LoVo (cell line): ENCODE measurements at regions not wholly inside any gene's neighbourhood (a gene's known extent, or its start where the extent isn't known, plus 50 kb on each side); places are given as distances from the start of the nearest gene placed in this dataset.

Experiments
- DNase-seq: peaks from one replicate; pipeline ENCODE4 v3.0.0-alpha.2; 2016; ENCODE audit warnings: low spot score

DNA sequence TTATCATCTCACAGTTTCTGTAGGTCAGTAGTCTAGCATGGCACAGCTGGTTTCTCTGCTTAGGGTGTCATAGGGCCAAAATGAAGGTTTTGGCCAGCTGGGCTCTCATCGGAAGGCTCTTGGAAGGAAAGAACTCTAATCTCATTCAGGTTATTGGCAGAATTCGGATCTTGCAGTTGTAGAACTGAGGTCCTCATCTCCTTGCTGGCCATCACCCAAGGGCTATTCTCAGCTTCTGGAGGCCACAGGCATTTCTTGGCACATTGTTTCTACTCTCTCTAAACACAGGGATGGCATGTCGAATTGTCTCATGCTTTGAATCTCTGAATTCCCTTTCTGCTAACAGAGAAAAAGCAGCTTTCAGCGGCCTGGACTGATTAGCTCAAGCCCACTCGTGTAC is 258.0 kb upstream of the SMARCA2 start:
- no peak for DNase-seq

DNA sequence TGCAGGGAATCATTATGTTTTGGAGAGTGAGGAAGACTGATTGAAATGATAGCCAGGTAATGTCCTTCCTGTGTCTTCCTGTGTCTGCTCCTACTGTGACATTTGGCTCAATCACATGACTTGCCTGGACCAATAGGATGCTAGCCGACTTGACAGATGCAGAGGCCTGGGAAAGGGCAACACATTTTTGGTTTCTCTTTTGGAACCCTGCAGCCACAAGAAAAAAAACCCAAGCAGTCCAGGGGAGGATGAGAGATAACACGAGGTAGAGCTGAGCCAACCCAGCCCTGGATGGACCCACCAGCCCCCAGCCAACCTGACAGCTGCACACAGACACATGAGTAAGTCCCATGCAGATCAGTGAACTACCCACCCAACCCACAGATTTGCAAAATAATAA is 256.1 kb upstream of the SMARCA2 start:
- DNase-seq = no peak

DNA sequence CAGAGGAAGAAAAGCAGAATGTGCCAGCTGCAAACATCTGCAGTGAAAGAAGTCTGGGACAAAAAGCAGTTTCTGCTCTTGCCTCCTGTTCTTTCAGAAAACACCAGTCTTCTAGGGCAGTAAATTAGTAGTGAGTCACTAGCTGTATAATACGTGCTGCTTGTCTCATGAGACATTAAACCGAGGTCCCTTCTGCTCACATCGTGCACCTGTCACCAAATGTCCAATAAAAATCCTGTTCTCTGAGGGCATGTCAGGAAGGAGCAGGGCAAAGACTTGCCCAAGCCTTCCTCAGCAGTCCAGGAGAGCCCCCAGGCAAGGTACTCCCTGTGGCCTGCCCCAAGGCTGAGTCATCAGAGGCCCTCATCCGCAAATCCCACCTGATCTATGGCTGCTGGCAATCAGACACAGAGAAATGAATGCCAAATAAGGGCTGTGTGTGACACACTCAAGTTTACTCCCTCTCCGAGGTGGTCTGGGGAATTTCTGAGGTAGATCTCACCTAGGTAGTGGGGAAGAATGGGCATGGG is 255.3 kb upstream of the SMARCA2 start:
- no peak for DNase-seq

GRCh38 chr9:1761807-1762206 is 253.3 kb upstream of the SMARCA2 start:
- no peak for DNase-seq

- no peak for DNase-seq
Measured at GRCh38 chr9:1766042-1766441, 249.1 kb upstream of the SMARCA2 start.

DNA sequence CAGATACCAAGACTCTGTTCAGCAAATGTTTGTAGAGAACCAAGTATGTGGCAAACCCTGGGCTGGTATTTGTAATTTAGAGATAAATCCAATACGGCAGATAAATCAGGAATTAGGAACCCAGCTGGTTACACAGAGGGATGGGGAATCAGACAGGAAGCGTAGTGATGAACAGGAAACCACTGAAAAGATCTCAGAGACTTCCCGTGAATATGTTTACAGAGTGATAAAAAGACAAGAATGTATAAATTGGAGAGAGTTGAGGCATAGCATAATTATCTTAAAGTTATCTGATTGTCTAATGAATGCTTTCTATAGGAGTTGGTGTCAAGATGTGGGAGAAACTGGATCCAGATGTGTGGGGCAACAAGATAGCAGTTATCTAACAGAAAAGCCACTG is 246.6 kb upstream of the SMARCA2 start:
- no peak for DNase-seq

DNA sequence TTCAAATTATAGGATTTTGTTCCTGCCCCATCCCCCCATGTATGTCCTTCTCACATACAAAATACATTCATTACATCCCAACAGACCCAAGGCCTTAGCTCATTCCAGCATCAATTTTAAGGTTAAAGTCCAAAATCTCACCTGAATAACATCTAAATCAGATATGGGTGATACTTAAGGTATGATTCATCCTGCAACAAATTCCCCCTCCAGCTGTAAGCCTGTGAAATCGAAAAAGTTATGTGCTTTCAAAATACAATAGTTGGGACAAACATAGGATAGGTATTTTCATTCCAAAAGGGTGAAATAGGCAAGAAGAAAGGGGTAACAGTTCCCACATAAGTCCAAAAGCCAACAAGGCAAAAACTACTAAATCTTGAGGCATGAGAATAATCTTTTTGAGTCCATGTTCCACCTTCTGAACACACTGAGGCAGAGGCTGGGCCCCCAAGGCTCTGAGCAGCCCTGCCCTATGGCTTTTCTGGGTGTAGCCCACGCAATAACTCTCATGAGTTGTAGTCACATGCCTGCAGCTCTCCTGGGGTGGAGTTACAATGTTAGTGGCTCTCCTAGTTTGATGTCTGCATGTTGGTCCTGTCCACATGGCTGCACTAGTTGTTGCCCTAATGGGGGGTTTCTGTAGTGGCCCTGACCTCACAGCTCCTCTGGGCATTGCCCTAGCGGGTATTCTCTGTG is 243.9 kb upstream of the SMARCA2 start:
- DNase-seq = no peak

DNA sequence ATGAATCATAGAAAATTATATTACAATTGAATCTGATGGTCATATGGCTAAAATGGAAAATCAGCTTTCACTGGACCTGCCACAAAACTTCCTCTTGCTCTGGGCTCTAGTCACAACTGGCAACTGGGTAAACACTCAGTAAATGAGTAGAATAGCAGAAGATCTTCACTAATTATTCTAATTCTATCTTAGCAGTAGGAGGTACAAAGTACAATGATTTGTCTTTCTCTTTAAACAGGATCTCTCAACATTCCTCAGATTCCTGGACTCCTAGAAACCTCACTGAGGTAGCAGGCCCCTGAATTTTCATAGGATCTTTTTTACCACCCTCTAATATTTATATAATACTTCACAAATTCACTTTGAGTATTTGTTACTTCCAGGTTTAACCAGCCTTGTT is 239.9 kb upstream of the SMARCA2 start:
- no peak for DNase-seq

DNA sequence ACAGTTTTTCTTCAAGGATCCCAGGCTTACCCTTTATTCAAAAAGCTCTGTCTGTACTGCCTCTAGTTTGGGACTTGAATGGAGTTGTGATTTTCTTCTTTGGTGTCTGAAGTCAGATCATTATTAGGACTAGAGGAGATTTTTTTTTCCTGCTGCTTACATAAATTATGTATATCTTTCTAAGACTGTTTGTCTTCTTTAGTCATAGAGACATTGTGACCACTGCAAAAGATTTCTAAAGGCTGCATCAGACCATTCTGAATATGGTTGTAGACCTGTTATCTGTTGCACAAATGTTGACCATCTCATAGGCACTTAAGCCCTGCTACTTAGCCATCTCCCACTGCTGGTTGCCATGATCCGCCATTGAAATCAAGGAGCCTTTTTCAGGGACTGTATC is 238.5 kb upstream of the SMARCA2 start:
- no peak for DNase-seq

DNA sequence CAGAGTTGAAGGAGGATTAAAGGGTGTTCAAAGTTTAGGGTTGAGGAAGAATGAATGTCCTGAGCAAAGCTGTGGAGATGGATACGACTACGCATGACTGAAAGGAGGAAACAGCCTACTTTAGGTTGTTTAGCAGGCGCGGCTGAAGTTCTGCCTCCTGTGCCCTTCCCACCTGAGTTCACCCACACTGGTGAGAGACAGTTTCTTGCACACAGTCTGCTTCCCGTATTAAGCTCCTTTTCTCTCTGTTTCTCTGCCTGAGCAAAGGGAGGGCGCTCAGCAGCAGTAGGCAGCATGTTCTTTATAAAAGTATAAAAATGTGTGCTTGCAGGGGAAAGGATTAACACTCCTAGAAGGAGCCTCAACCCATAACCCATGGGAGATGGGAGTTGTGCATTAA is 224.0 kb upstream of the SMARCA2 start:
- no peak for DNase-seq

DNA sequence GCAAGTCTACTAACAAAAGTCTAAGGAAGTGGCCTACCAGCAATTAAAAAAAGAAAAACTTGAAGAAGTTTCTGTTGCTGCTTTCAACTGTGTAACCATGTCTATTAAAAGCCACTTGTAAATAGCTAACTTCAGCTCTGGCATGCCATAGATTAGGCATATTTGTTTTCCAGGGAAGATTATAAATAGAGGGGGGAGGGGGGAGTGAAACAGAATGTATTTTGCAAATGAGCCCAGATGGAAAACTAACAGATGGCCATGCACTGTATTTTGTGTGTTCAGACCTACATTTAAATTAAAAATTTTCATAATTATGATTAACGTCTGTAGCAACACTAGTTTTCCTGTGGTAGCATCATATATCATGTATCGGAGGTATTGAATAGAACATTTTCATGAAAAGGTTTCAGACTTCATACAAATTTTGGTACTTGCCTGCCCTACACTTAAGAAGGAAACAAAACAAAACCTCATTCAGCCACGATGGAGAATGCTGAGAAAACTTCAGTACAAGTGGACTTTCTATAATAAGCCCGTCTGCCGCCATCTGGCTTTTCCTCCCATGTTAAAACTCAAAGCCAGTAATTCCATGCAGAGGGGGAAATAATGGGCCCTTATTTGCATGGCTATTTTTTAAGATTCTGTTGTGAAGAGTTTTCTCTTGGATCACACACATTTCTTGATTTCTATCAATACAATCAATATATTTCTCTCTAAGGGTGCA is 220.4 kb upstream of the SMARCA2 start:
- no peak for DNase-seq

DNA sequence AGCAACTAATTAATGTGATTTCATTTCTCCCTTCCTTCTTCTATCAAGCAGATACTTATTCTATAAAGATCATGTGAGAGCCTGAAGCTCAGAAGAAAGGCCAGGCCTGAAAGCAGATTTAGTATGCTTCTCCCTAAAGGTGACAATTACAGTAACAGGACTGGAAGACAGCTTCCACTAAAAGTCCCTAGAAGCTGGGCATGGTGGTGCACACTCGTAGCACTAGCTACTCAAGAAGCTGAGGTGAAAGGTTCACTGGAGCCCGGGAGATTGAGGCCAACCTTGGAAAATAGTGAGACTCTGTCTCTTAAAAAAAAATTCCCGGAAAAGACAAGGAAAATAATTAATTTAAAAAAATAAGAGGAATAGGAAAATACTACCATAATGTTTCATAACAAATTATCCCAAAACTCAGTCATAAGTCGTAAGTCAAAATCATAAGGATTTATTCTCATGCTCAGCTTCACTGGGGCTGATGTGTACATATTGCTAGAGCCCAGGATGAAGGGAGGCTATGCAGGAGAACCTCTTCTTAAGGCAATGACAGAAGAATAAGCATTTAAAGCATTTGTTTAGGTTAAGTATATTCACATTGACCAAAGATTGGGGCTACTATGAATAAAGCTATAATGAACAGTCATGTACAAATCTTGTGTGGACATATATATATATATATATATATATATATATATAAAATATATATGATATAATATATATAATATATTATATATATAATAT is 210.8 kb upstream of the SMARCA2 start:
- no peak for DNase-seq

DNA sequence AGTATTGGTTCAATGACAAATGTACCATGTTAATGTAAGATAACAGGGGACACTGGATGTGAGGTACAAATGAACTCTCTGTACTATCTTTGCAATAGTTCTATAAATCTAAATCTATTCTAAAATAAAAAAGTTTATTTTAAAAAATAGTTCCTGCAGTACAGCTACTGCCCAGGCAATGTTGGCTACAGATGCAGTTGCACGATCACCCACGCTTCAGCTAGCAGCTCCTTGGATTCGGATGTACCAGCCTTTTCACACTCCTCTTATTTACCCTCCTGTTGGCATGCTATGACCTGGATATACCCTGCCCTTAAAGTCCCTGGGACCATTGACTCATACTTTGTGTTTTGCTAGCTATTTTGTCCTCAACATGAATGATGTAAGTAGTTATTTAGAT is 185.4 kb upstream of the SMARCA2 start:
- no peak for DNase-seq

GRCh38 chr9:1832960-1833359 is 182.2 kb upstream of the SMARCA2 start:
- DNase-seq = no peak

DNA sequence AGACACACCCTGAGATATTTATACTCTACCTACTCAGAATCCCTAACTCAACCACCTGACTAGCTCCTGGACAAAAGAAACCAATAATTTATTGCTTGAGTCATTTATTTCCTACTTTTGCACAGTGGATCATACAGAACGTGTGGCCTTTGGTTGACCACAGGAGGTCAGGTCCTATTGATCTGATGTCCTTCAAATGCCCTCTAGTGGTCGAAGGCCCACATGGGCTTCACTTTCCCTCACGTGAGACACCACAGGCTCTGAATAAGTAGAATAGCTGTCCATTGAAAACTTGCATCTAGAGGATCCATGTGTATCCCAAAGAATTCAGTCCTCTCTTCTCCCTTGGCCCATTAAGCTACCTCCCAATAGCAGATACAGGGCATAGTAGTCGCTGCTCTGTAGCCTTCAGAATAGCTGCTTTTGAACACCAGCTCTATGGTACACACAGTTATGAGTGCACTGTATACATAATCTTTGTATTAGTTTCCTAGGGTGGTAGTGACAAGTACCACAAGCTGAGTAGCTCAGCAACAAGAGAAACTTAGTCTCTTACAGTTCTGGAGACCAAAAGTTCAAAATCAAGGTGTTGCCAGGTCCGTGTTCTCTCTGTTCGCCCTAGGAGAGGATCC is 177.6 kb upstream of the SMARCA2 start:
- DNase-seq = peak; percentile 3

- no peak for DNase-seq
Measured at GRCh38 chr9:1839909-1840308, 175.2 kb upstream of the SMARCA2 start.

DNA sequence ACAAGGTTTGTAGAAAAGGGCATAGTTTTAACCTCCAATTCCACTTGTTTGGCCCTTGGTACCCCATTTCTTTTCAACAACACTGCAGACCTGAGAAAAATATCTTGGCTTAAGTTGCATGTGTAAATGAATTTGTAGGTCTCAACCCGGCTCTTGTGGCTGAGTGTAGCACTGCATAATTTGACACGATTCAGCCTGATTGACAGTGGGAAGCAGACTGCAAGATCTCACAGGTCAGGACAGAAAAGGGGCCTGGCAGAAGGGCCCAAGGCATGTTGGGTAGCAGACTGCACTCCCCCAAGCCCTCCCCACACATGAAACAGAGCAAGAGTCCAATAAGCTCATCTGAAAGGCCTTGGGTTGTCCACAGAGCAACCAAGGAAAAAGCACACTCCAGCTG is 169.7 kb upstream of the SMARCA2 start:
- DNase-seq = no peak

DNA sequence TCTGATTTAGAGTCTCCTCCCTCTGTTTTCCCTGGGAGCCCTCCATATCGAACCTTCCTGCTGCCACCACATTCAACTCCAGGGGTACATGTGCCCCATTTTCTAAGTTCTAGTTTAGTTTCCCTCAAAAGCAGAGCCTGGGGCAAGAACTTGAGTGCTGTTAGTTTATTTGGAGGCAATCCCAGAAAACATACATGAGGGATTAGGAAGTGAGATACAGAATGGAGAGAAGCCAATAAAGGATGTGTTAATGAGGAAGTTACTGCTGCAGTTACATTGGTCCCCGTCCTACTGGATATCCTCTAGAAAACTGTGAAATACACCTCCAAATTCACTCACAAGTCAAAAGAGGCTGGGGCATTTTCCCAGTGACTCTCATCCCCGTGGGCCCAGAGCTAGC is 159.4 kb upstream of the SMARCA2 start:
- DNase-seq = no peak

GRCh38 chr9:1857808-1858207 is 157.3 kb upstream of the SMARCA2 start:
- no peak for DNase-seq

DNA sequence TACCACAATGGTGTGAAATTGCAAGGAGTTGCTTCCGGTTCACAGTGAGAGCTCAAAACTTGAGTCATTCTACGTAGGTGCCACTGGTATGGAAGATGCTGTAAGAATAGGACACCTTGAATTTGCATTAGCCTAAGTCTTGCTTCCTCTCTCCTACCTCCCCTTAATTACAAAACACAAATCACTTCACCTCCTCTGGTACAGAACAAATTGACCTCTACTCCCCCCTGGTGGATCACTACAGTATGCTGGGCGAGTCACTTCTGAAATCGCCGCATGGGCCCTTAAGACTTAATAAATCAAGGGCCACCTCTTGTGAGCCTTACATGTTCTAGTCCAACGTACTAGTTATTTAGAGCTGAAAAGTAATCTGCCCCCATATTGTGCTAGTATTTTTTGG is 145.3 kb upstream of the SMARCA2 start:
- no peak for DNase-seq

DNA sequence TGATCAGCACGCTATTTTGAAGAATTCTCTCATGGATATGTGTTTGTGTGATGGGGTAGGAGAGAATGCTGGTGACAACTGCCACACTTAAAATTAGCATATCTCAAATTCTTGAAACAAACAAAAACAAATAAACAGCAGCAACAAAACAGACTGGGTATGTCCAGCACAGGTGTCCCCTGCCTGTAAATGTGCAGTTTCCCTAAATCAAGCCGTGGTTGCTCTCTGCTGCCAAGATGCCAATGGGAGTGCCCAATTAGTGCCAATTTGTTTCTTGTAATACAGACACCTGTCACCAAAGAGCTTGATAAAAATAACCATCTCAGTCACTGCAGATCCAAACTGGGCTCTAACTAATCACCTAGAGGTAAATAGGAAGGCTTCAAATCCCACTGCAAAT is 144.2 kb upstream of the SMARCA2 start:
- DNase-seq = no peak

DNA sequence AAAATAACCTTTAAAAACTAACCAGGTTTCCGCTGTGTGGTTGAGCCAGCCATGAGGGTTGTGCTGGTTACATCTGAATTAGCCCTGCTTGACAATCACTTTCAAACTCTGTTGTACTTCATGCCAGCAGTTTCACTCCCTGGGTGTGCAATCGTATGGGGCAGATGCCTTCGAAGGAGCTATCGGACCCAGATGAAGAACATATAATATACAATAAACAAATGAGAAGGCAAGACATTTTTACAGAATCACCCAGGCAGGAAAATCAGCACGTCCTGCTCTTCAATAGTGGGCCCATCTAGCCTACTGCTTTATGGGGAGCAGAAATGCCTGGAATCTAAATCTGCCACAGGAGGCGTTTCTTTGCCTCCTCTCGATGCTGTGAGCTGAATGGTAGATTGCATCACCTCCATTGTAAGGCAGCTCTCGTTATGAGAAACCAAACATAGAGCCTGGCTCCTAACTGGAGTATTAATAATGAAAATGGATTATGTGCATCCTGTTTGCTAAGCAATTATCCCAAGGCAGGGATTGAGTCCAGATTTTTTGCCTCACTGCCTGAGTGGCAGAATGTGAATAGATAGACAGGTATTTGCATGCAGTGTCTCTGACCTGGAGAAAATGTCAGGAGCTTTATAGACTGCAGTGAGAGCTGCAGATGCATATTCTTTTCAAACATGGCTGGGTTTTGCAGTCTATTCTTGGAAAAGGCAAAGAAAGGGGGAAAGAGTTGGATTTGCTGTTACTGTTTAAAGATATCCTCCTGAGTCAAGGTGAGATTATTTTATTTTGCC is 143.3 kb upstream of the SMARCA2 start:
- no peak for DNase-seq
